ENCODE measurements at regions not wholly inside any gene's neighbourhood (a gene's known extent, or its start where the extent isn't known, plus 50 kb on each side); places are given as distances from the start of the nearest gene placed in this dataset.

DNA sequence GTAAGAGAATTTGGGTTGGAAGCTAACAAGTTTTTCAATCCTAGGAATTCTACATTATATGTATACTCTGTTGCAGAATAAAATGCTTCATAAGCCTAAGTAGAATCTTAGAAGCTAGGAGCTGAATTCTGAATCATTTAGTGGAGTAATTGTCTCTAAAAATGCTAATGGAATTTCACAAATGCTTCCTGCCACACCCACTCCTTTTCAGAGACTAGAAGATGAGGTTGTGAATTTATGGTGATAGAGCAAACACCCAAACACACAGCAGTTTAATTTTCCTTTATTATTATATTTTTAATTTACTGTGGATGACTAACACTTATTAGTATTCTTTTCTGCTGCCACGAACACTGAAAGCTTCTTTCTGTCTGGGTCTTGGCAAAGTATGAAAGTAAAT, 208.0 kb upstream of the PDE4D start:
- TF ChIP-seq POLR2AphosphoS5 (IDR thresholded peaks at IDR 0.05): no peak
- TF ChIP-seq, protein P1, sequence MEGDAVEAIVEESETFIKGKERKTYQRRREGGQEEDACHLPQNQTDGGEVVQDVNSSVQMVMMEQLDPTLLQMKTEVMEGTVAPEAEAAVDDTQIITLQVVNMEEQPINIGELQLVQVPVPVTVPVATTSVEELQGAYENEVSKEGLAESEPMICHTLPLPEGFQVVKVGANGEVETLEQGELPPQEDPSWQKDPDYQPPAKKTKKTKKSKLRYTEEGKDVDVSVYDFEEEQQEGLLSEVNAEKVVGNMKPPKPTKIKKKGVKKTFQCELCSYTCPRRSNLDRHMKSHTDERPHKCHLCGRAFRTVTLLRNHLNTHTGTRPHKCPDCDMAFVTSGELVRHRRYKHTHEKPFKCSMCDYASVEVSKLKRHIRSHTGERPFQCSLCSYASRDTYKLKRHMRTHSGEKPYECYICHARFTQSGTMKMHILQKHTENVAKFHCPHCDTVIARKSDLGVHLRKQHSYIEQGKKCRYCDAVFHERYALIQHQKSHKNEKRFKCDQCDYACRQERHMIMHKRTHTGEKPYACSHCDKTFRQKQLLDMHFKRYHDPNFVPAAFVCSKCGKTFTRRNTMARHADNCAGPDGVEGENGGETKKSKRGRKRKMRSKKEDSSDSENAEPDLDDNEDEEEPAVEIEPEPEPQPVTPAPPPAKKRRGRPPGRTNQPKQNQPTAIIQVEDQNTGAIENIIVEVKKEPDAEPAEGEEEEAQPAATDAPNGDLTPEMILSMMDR (IDR thresholded peaks at IDR 0.05 in 8 of 11, conservative IDR thresholded peaks at IDR 0.05 in 3 of 11): no peak

All from spleen (tissue), 7 donors.